SK-N-SH treated with all-trans-retinoic acid at 6 μM for 48 hours (cell line): ENCODE measurements at regions not wholly inside any gene's neighbourhood (a gene's known extent, or its start where the extent isn't known, plus 50 kb on each side); places are given as distances from the start of the nearest gene placed in this dataset.

Source experiments
- ATAC-seq: fragments of 200-7000 bp; cut with Tn5 transposase; 3 replicates; pipeline ENCODE4 v1.9.1; 2020; ENCODE audit warnings: mild to moderate bottlenecking, moderate library complexity
- ARNTL ChIP-seq: fragments of 450-650 bp; formaldehyde crosslinking; IDR thresholded peaks from 2 replicates; pipeline ENCODE4 v1.5.0; 2020; ENCODE audit warnings: low read depth, mild to moderate bottlenecking, moderate library complexity, borderline replicate concordance
- BACH2 ChIP-seq: fragments of 250-450 bp; sonication (Bioruptor Pico); IDR thresholded peaks from 2 replicates; pipeline ENCODE4 v1.9.0; 2021; ENCODE audit warnings: mild to moderate bottlenecking, borderline replicate concordance
- CSDC2 ChIP-seq: fragments of 250-450 bp; sonication (Bioruptor Pico); IDR thresholded peaks from 2 replicates; pipeline ENCODE4 v1.5.0; 2020; ENCODE audit warnings: mild to moderate bottlenecking, moderate library complexity
- ESRRG ChIP-seq: fragments of 250-450 bp; sonication (Bioruptor Pico); IDR thresholded peaks from 2 replicates; pipeline ENCODE4 v1.6.1; 2021; ENCODE audit warnings: mild to moderate bottlenecking
- GLIS3 ChIP-seq: fragments of 250-450 bp; sonication (Bioruptor Pico); IDR thresholded peaks from 2 replicates; pipeline ENCODE4 v1.5.0; 2020; ENCODE audit warnings: mild to moderate bottlenecking, moderate library complexity
- ISL1 ChIP-seq: fragments of 250-450 bp; sonication (Bioruptor Pico); IDR thresholded peaks from 2 replicates; pipeline ENCODE4 v2.1.2; 2022; ENCODE audit warnings: mild to moderate bottlenecking, moderate library complexity
- OSR1 ChIP-seq: fragments of 250-450 bp; sonication (Bioruptor Pico); IDR thresholded peaks from 2 replicates; pipeline ENCODE4 v1.8.0; 2022; ENCODE audit warnings: moderate library complexity, mild to moderate bottlenecking, inconsistent platforms
- PPARA ChIP-seq: fragments of 250-450 bp; sonication (Bioruptor Pico); IDR thresholded peaks from 2 replicates; pipeline ENCODE4 v1.5.0; 2020; ENCODE audit warnings: mild to moderate bottlenecking, borderline replicate concordance
- SNAI2 ChIP-seq: fragments of 250-450 bp; sonication (Bioruptor Pico); IDR thresholded peaks from 2 replicates; pipeline ENCODE4 v1.5.0; 2020; ENCODE audit warnings: mild to moderate bottlenecking, moderate library complexity
- TCF4 ChIP-seq: fragments of 250-450 bp; sonication (Bioruptor Pico); IDR thresholded peaks from 2 replicates; pipeline ENCODE4 v1.8.0; 2021; ENCODE audit warnings: mild to moderate bottlenecking, moderate library complexity, borderline replicate concordance
- TOX ChIP-seq: fragments of 250-450 bp; sonication (Bioruptor Pico); IDR thresholded peaks from 2 replicates; pipeline ENCODE4 v1.8.0; 2021; ENCODE audit warnings: mild to moderate bottlenecking, moderate library complexity, borderline replicate concordance
- ZC3H10 ChIP-seq: fragments of 250-450 bp; sonication (Bioruptor Pico); IDR thresholded peaks from 2 replicates; pipeline ENCODE4 v1.5.1; 2021; ENCODE audit warnings: mild to moderate bottlenecking, moderate library complexity
- ZFP3 ChIP-seq: fragments of 250-450 bp; sonication (Bioruptor Pico); IDR thresholded peaks from 2 replicates; pipeline ENCODE4 v1.5.0; 2020; ENCODE audit warnings: mild to moderate bottlenecking, moderate library complexity
- ZFP30 ChIP-seq: fragments of 450-650 bp; formaldehyde crosslinking; IDR thresholded peaks from 2 replicates; pipeline ENCODE4 v1.5.0; 2022; ENCODE audit warnings: mild to moderate bottlenecking, moderate library complexity
- ZNF565 ChIP-seq: fragments of 450-650 bp; formaldehyde crosslinking; conservative IDR thresholded peaks from 2 replicates; pipeline ENCODE4 v1.5.0; 2020; ENCODE audit warnings: low read depth, mild to moderate bottlenecking, moderate library complexity
- ZNF70 ChIP-seq: fragments of 450-650 bp; formaldehyde crosslinking; IDR thresholded peaks from 2 replicates; pipeline ENCODE4 v1.5.0; 2020; ENCODE audit warnings: mild to moderate bottlenecking, moderate library complexity
- ZNF8 ChIP-seq: fragments of 450-650 bp; formaldehyde crosslinking; IDR thresholded peaks from 2 replicates; pipeline ENCODE4 v1.5.0; 2020; ENCODE audit warnings: mild to moderate bottlenecking, moderate library complexity
- TF ChIP-seq, protein P1 (sequence below): fragments of 250-450 bp; sonication (Bioruptor Pico); IDR thresholded peaks from 2 replicates; pipeline ENCODE4 v1.8.0; 2020; ENCODE audit warnings: mild to moderate bottlenecking, moderate library complexity, borderline replicate concordance
- TF ChIP-seq, protein P2 (sequence below): fragments of 250-450 bp; sonication (Bioruptor Pico); IDR thresholded peaks from 2 replicates; pipeline ENCODE4 v1.5.0; 2020; ENCODE audit warnings: mild to moderate bottlenecking, moderate library complexity
- TF ChIP-seq, protein P3 (sequence below): fragments of 250-450 bp; sonication (Bioruptor Pico); IDR thresholded peaks from 2 replicates; pipeline ENCODE4 v1.5.1; 2020; ENCODE audit warnings: low read depth, mild to moderate bottlenecking, moderate library complexity
- TF ChIP-seq, protein P4 (sequence below): fragments of 250-450 bp; sonication (Bioruptor Pico); IDR thresholded peaks from 2 replicates; pipeline ENCODE4 v1.8.0; 2021; ENCODE audit warnings: low read depth, mild to moderate bottlenecking, moderate library complexity, borderline replicate concordance
- TF ChIP-seq, protein P5 (sequence below): fragments of 250-450 bp; sonication (Bioruptor Pico); IDR thresholded peaks from 2 replicates; pipeline ENCODE4 v1.5.1; 2021; ENCODE audit warnings: mild to moderate bottlenecking, moderate library complexity

DNA sequence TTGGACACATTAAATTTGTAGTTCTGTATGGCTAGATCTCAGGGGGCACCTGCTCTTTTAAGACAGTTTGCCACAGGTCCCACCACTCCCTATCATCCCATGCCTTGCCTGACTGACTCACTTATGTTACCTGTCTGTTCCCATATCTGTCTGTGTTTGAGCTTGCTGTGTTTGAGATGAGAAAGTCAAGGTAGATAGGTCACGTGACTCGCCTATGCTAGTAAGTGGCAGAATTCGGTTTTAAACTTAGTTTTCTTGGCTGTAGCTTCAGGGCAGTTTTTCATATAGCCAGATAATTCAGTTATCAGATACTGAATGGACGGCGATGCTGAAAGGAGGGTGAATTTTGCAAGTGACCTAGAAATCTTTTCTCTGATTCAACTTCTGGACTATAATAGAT lies 348.4 kb downstream of the RPS24 start:
- TF ChIP-seq ARNTL (CRISPR knock-in tag) (no peak), ZNF565 (CRISPR knock-in tag) (no peak), ESRRG (CRISPR knock-in tag) (no peak), ZNF8 (CRISPR knock-in tag) (no peak), ZFP3 (CRISPR knock-in tag) (no peak), ZC3H10 (CRISPR knock-in tag) (no peak), OSR1 (CRISPR knock-in tag) (no peak), ZFP30 (CRISPR knock-in tag) (no peak), CSDC2 (CRISPR knock-in tag) (no peak), TCF4 (CRISPR knock-in tag) (no peak), ISL1 (no peak), GLIS3 (CRISPR knock-in tag) (no peak), ZNF70 (CRISPR knock-in tag) (no peak), SNAI2 (CRISPR knock-in tag) (no peak)
- TF ChIP-seq, protein P1, sequence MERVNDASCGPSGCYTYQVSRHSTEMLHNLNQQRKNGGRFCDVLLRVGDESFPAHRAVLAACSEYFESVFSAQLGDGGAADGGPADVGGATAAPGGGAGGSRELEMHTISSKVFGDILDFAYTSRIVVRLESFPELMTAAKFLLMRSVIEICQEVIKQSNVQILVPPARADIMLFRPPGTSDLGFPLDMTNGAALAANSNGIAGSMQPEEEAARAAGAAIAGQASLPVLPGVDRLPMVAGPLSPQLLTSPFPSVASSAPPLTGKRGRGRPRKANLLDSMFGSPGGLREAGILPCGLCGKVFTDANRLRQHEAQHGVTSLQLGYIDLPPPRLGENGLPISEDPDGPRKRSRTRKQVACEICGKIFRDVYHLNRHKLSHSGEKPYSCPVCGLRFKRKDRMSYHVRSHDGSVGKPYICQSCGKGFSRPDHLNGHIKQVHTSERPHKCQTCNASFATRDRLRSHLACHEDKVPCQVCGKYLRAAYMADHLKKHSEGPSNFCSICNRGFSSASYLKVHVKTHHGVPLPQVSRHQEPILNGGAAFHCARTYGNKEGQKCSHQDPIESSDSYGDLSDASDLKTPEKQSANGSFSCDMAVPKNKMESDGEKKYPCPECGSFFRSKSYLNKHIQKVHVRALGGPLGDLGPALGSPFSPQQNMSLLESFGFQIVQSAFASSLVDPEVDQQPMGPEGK (CRISPR knock-in tag): no peak
- TF ChIP-seq, protein P2, sequence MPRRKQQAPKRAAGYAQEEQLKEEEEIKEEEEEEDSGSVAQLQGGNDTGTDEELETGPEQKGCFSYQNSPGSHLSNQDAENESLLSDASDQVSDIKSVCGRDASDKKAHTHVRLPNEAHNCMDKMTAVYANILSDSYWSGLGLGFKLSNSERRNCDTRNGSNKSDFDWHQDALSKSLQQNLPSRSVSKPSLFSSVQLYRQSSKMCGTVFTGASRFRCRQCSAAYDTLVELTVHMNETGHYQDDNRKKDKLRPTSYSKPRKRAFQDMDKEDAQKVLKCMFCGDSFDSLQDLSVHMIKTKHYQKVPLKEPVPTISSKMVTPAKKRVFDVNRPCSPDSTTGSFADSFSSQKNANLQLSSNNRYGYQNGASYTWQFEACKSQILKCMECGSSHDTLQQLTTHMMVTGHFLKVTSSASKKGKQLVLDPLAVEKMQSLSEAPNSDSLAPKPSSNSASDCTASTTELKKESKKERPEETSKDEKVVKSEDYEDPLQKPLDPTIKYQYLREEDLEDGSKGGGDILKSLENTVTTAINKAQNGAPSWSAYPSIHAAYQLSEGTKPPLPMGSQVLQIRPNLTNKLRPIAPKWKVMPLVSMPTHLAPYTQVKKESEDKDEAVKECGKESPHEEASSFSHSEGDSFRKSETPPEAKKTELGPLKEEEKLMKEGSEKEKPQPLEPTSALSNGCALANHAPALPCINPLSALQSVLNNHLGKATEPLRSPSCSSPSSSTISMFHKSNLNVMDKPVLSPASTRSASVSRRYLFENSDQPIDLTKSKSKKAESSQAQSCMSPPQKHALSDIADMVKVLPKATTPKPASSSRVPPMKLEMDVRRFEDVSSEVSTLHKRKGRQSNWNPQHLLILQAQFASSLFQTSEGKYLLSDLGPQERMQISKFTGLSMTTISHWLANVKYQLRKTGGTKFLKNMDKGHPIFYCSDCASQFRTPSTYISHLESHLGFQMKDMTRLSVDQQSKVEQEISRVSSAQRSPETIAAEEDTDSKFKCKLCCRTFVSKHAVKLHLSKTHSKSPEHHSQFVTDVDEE: no peak
- TF ChIP-seq, protein P3, sequence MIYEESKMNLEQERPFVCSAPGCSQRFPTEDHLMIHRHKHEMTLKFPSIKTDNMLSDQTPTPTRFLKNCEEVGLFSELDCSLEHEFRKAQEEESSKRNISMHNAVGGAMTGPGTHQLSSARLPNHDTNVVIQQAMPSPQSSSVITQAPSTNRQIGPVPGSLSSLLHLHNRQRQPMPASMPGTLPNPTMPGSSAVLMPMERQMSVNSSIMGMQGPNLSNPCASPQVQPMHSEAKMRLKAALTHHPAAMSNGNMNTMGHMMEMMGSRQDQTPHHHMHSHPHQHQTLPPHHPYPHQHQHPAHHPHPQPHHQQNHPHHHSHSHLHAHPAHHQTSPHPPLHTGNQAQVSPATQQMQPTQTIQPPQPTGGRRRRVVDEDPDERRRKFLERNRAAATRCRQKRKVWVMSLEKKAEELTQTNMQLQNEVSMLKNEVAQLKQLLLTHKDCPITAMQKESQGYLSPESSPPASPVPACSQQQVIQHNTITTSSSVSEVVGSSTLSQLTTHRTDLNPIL (CRISPR knock-in tag): no peak
- TF ChIP-seq, protein P4, sequence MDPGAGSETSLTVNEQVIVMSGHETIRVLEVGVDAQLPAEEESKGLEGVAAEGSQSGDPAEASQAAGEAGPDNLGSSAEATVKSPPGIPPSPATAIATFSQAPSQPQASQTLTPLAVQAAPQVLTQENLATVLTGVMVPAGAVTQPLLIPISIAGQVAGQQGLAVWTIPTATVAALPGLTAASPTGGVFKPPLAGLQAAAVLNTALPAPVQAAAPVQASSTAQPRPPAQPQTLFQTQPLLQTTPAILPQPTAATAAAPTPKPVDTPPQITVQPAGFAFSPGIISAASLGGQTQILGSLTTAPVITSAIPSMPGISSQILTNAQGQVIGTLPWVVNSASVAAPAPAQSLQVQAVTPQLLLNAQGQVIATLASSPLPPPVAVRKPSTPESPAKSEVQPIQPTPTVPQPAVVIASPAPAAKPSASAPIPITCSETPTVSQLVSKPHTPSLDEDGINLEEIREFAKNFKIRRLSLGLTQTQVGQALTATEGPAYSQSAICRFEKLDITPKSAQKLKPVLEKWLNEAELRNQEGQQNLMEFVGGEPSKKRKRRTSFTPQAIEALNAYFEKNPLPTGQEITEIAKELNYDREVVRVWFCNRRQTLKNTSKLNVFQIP (CRISPR knock-in tag): no peak
- no peak for ATAC-seq

DNA sequence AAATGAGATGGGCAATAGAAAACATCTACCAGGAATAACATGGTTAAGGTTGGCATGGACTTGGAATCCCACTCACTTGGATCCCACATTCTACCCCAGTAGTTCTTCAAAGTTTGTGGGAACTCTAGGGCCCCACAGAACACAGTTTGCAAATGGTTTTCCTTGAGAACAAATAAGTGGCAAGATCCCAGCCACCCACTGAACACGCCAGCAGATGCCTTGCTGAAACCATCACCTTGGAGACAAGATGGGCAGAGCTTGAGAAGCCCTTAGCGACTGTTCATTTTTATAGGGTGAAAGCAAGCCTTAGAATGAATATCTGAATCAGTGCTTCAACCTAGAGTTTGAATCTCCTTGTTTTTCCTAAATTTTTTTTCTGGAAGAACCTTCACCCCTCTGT lies 349.1 kb downstream of the RPS24 start:
- TF ChIP-seq PPARA (CRISPR knock-in tag) (no peak), ZC3H10 (CRISPR knock-in tag) (no peak), SNAI2 (CRISPR knock-in tag) (no peak), GLIS3 (CRISPR knock-in tag) (no peak), ISL1 (no peak)
- TF ChIP-seq, protein P5, sequence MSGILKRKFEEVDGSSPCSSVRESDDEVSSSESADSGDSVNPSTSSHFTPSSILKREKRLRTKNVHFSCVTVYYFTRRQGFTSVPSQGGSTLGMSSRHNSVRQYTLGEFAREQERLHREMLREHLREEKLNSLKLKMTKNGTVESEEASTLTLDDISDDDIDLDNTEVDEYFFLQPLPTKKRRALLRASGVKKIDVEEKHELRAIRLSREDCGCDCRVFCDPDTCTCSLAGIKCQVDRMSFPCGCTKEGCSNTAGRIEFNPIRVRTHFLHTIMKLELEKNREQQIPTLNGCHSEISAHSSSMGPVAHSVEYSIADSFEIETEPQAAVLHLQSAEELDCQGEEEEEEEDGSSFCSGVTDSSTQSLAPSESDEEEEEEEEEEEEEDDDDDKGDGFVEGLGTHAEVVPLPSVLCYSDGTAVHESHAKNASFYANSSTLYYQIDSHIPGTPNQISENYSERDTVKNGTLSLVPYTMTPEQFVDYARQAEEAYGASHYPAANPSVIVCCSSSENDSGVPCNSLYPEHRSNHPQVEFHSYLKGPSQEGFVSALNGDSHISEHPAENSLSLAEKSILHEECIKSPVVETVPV: no peak
- no peak for ATAC-seq

DNA sequence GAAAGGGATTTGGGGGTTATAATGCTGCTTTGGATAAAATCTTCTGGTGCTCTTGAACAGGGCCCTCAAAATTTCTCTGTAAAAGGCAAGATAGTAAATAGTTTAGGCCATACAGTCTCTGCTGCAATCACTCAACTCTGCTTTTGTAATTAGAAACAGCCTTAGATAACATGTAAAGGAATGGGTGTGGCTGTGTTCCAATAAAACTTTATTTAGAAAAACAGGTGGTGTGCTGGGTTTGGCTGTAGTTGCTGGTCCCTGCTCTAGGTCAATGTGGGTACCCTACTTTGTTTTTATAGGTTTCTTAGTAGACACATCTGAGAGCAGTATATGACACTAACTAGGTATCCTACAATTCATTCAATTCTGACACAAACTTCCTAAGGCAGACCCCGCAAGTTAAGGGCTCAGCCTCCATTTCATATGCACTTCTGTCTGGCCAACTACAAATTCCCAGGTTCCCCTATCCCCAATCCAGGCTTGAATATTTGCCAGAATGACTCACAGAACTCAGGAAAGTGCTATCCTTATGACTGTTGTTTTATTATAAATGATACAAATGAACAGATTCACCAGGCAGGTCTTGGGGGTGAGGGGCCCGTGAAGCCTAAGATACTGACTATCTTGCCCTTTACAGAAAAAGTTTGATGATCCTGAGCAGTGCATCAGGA lies 349.9 kb downstream of the RPS24 start:
- peak; percentile 33; the same call in 2 of the 3 replicates for ATAC-seq
- TF ChIP-seq ZNF8 (CRISPR knock-in tag) (no peak), SNAI2 (CRISPR knock-in tag) (no peak), BACH2 (CRISPR knock-in tag) (no peak), ESRRG (CRISPR knock-in tag) (no peak), ZNF565 (CRISPR knock-in tag) (no peak), ARNTL (CRISPR knock-in tag) (no peak), OSR1 (CRISPR knock-in tag) (no peak), ZFP30 (CRISPR knock-in tag) (no peak), ZNF70 (CRISPR knock-in tag) (no peak), PPARA (CRISPR knock-in tag) (no peak), ISL1 (no peak), ZC3H10 (CRISPR knock-in tag) (no peak), ZFP3 (CRISPR knock-in tag) (no peak), TOX (CRISPR knock-in tag) (no peak), CSDC2 (CRISPR knock-in tag) (no peak), TCF4 (CRISPR knock-in tag) (no peak)
- TF ChIP-seq, protein P1 (CRISPR knock-in tag): no peak
- TF ChIP-seq, protein P3 (CRISPR knock-in tag): no peak
